ENCODE measurements at regions not wholly inside any gene's neighbourhood (a gene's known extent, or its start where the extent isn't known, plus 50 kb on each side); places are given as distances from the start of the nearest gene placed in this dataset.
A peak's percentile ranks its signal among the peaks of the same experiment; 100 is the strongest.

DNA sequence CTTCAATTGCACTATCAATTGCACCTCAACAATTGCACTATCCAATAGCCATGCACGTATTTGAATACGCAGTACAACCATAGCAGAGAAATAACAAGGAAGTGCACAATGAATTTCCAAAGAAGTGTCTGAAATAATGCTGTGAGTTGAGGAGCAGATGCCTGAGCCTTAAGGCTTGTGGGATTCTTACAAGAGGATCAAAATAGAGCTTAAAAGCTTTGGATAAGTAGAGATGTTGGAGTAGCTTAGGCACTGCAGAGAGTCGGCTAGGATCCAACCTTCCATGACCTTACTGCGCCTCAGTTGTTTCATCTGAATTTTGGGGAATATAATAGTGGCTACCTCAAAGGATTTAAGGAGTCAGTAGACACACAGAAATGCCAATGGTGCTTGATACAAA is 196.1 kb upstream of the FLRT2 start:
- H3K4me3 ChIP-seq (ENCODE audit: low read length) = no peak overlapping the region
- no peak for DNase-seq (ENCODE audit: low read depth)
- TF ChIP-seq, protein P1, sequence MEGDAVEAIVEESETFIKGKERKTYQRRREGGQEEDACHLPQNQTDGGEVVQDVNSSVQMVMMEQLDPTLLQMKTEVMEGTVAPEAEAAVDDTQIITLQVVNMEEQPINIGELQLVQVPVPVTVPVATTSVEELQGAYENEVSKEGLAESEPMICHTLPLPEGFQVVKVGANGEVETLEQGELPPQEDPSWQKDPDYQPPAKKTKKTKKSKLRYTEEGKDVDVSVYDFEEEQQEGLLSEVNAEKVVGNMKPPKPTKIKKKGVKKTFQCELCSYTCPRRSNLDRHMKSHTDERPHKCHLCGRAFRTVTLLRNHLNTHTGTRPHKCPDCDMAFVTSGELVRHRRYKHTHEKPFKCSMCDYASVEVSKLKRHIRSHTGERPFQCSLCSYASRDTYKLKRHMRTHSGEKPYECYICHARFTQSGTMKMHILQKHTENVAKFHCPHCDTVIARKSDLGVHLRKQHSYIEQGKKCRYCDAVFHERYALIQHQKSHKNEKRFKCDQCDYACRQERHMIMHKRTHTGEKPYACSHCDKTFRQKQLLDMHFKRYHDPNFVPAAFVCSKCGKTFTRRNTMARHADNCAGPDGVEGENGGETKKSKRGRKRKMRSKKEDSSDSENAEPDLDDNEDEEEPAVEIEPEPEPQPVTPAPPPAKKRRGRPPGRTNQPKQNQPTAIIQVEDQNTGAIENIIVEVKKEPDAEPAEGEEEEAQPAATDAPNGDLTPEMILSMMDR (IDR thresholded peaks at IDR 0.05; ENCODE audit: insufficient read depth, low read depth, low read length, missing control alignments) = no peak

DNA sequence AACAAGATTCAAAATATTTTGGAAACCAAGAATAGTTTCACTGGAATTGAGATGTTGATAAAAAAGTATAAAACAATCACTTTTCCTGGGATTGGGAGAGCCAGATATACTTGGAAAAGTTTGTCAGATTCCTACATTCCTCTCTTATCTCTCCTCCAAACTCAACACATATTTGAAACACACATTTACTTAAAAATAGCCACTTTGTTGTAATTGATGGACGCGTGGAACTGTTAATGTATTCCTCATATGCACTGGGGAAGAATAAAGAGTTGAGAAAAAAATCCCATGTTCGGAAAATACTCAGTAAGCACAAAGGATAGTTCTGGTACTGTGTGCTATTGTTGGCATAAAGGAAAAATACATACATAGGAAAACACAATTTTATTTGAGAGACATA is 195.6 kb upstream of the FLRT2 start:
- H3K4me3 ChIP-seq (ENCODE audit: low read length) = no peak overlapping the region
- TF ChIP-seq, protein P1 (IDR thresholded peaks at IDR 0.05; ENCODE audit: insufficient read depth, low read depth, low read length, missing control alignments) = no peak
- DNase-seq (ENCODE audit: low read depth) = no peak

DNA sequence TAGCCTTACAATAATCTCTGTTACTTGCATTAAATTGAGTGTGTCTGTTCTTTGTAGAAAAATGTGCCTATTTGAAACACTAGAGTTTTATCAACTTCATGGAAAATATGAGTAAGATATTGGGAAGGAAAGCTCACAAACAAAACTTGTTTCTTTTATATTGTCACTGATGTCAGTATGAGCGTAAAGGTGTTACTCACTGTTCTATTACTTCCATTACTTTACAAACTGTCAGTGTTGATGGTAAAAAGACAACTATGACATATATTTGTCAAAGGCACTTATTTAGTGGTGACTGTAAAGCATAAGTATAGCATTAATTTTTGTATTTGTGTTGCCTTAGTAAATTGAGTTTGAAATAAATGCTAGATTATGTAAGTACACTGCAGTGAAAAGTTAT is 193.7 kb upstream of the FLRT2 start:
- DNase-seq (ENCODE audit: low read depth) = no peak
- no peak overlapping the region for H3K4me3 ChIP-seq (ENCODE audit: low read length)
- TF ChIP-seq, protein P1 (IDR thresholded peaks at IDR 0.05; ENCODE audit: insufficient read depth, low read depth, low read length, missing control alignments) = no peak

DNA sequence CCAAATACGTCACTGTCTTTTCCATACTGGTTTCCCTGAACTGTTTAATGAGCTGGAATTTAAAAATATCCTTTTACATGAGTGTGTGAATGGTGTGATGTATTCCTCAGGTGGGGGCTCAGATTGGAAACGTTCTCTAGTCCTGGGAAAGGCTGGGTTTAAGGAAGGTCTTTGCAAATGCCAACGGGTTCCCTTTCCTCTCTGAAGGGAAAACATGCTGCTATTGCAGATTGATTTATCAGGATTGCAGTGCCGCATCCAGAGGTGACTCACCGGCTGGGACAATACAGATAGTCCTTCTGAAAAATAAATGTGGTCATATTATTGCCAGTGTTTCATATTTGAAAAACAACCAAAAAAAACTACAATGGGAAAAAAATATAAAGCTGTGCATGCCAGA is 193.1 kb upstream of the FLRT2 start:
- DNase-seq (ENCODE audit: low read depth) = no peak
- TF ChIP-seq, protein P1 (IDR thresholded peaks at IDR 0.05; ENCODE audit: insufficient read depth, low read depth, low read length, missing control alignments) = no peak
- no peak overlapping the region for H3K4me3 ChIP-seq (ENCODE audit: low read length)

DNA sequence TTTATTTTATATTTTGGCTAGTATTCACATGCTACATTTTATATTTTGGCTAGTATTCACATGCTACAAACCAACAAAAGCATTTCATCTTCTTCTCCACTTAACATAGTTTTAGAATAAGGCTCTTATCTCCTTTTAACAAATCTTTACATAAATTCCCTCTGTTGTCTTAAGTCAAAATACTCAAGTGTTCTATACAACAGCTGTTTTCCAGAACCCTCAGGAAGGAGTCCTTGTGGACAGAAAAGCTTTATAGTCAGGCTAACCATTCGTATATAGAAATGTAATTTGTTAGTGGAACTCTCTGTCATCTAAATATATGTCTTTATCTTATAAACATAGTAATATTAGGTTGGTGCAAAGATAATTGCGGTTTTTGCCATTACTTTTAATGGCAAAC is 191.0 kb upstream of the FLRT2 start:
- no peak for DNase-seq (ENCODE audit: low read depth)
- TF ChIP-seq, protein P1 (IDR thresholded peaks at IDR 0.05; ENCODE audit: insufficient read depth, low read depth, low read length, missing control alignments) = no peak
- no peak overlapping the region for H3K4me3 ChIP-seq (ENCODE audit: low read length)

DNA sequence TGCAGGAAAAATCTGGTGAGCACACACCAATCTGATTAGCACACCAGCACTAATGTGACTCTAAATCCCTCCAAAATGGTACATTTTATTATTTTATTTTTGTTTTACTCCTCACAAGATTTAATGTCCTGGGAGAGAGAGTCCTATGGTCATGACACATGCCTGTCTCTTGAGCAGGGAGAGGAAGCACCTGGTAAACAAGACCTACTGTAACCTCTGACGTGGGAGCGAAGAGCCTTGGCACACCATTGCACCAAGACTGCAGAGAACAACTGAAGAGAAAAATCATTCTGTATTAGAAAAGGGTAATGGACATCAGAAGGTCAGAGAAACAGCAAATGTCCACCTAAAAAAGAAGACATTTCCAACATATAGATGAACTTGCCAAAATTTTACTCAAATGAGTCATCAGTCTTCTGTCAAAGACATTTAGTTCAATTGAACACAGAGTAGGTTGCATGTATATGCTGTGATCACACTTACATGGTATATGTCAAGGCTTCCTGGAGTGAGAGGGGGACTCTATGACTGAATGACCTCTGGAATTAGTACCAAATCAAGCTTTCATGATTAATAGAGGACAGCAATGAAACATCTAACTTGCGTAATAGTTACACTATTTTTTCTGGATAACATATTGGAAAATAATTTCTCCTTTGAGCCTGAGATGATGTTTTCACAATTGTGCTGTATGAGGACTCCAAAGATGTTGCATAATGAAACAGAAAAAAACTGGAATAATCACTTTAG is 186.9 kb upstream of the FLRT2 start:
- TF ChIP-seq, protein P1 (IDR thresholded peaks at IDR 0.05; ENCODE audit: insufficient read depth, low read depth, low read length, missing control alignments) = no peak
- no peak overlapping the region for H3K4me3 ChIP-seq (ENCODE audit: low read length)
- DNase-seq (ENCODE audit: low read depth) = peak; percentile 16

DNA sequence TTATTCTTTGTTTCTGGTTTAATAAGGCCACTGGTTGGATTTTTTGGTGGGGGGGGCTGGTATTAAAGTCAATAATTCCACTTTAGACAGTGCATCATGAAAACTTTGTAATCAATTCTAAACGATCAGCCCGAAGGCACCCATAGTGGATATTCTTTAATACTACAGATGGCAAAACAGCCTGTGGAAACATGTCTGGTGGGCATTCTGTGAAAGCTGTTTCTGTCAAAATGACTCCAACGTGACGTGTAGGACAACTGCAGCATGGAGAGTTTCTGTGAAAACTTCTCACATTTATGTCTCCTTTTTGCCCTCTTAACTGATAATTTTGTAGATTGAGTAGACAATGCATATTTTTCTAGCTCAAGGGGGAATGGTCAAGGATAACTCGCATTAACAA is 185.8 kb upstream of the FLRT2 start:
- DNase-seq (ENCODE audit: low read depth) = no peak
- TF ChIP-seq, protein P1 (IDR thresholded peaks at IDR 0.05; ENCODE audit: insufficient read depth, low read depth, low read length, missing control alignments) = no peak

More for the DNA sequence above, 185.8 kb upstream of the FLRT2 start:
- H3K4me3 ChIP-seq (ENCODE audit: low read length) = no peak overlapping the region
